ENCODE measurements at regions not wholly inside any gene's neighbourhood (a gene's known extent, or its start where the extent isn't known, plus 50 kb on each side); places are given as distances from the start of the nearest gene placed in this dataset.

DNA sequence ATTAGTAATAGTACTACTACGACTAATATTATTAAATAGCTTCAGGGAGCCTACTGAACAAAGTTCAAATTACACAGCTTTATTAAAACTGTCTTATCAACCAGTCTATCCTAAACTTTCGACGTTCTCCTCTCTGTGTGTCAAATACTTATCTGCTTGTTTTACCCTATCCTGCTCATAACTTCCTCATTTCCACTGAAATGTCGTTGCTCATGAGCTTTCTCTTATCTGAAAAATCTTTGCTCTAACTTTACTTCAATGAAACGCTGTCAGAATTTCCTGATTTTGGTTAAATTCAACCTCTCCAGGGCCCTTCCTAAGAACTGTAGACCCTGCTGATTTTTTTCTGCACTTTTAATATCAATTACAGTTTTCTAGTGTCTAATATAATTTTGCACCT, 1431.0 kb upstream of the WWC1 start:
- no peaks in the 10 kb centered on the region for H3K27me3 ChIP-seq (ENCODE audit: insufficient read depth, low read depth, low read length)
- H3K9me2 ChIP-seq (ENCODE audit: insufficient read depth, low read length), result no peaks in the 10 kb centered on the region
- H3K27ac ChIP-seq (ENCODE audit: low read length), result no peak overlapping the region
- no peaks in the 10 kb centered on the region for H4K20me1 ChIP-seq (ENCODE audit: insufficient read depth)
- no peaks in the 10 kb centered on the region for H3K9me3 ChIP-seq (ENCODE audit: low read length)
- H3K36me3 ChIP-seq (ENCODE audit: insufficient read depth, low read length), result no peaks in the 10 kb centered on the region
- H3K4me2 ChIP-seq (ENCODE audit: low read length), result no peak overlapping the region
- no peak overlapping the region for H3K9ac ChIP-seq (ENCODE audit: low read length)
- no peak overlapping the region for H3K4me3 ChIP-seq (ENCODE audit: low read length)
- no peaks in the 10 kb centered on the region for H3F3A ChIP-seq (ENCODE audit: insufficient read depth, low read length, poor library complexity, severe bottlenecking)
- H2AFZ ChIP-seq (ENCODE audit: low read depth, low read length), result no peak overlapping the region
- no peaks in the 10 kb centered on the region for H3K79me2 ChIP-seq (replicated peaks; ENCODE audit: insufficient read depth, low read length)
- no peak for TF ChIP-seq CTCF (IDR thresholded peaks at IDR 0.05; ENCODE audit: poor library complexity, severe bottlenecking)
- TF ChIP-seq POLR2AphosphoS5 (IDR thresholded peaks at IDR 0.05), result no peak
- no peak for TF ChIP-seq TAF1 (IDR thresholded peaks at IDR 0.05; ENCODE audit: low read depth)
- TF ChIP-seq SMC3 (conservative IDR thresholded peaks at IDR 0.05; ENCODE audit: poor library complexity), result no peak
- TF ChIP-seq EZH2 (IDR thresholded peaks at IDR 0.05; ENCODE audit: borderline replicate concordance, insufficient read depth, low read length, poor library complexity, severe bottlenecking), result no peak
- TF ChIP-seq MXI1 (conservative IDR thresholded peaks at IDR 0.05; ENCODE audit: poor library complexity, severe bottlenecking), result no peak
- TF ChIP-seq RAD21 (conservative IDR thresholded peaks at IDR 0.05), result no peak
- TF ChIP-seq REST (IDR thresholded peaks at IDR 0.05; ENCODE audit: borderline replicate concordance), result no peak
- TF ChIP-seq EP300 (conservative IDR thresholded peaks at IDR 0.05; ENCODE audit: poor library complexity, severe bottlenecking), result no peak

DNA sequence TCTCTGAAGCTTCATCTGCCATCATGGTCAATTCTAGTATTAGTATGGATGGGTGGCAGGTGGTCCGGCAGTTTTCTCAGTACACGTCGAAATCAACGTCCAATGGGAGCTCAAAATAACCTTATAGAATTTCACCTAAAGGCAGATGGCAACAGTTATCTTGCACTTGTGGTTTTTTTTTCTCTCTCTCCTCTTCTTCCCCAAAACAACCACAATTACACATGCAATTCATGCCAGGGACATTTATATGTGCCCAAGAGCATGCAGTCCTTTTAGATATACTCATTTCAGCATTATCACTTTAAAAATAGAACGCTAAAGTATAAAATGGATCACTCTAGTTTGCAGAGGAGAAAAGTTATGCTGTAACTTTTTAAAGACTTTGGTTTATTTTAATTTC, 1428.9 kb upstream of the WWC1 start:
- TF ChIP-seq EP300 (conservative IDR thresholded peaks at IDR 0.05; ENCODE audit: poor library complexity, severe bottlenecking) (no peak), REST (IDR thresholded peaks at IDR 0.05; ENCODE audit: borderline replicate concordance) (no peak), CTCF (IDR thresholded peaks at IDR 0.05; ENCODE audit: poor library complexity, severe bottlenecking) (no peak), EZH2 (IDR thresholded peaks at IDR 0.05; ENCODE audit: borderline replicate concordance, insufficient read depth, low read length, poor library complexity, severe bottlenecking) (no peak), MXI1 (conservative IDR thresholded peaks at IDR 0.05; ENCODE audit: poor library complexity, severe bottlenecking) (no peak), RAD21 (conservative IDR thresholded peaks at IDR 0.05) (no peak), TAF1 (IDR thresholded peaks at IDR 0.05; ENCODE audit: low read depth) (no peak)
- Histone ChIP-seq H3K4me2 (ENCODE audit: low read length) (no peak overlapping the region), H3K27ac (ENCODE audit: low read length) (no peak overlapping the region), H3K4me3 (ENCODE audit: low read length) (no peak overlapping the region), H3K9ac (ENCODE audit: low read length) (no peak overlapping the region), H3K27me3 (ENCODE audit: insufficient read depth, low read depth, low read length) (no peaks in the 10 kb centered on the region), H4K20me1 (ENCODE audit: insufficient read depth) (no peaks in the 10 kb centered on the region), H3K9me3 (ENCODE audit: low read length) (no peaks in the 10 kb centered on the region), H3K36me3 (ENCODE audit: insufficient read depth, low read length) (no peaks in the 10 kb centered on the region), H3F3A (ENCODE audit: insufficient read depth, low read length, poor library complexity, severe bottlenecking) (no peaks in the 10 kb centered on the region), H3K79me2 (replicated peaks; ENCODE audit: insufficient read depth, low read length) (no peaks in the 10 kb centered on the region), H3K9me2 (ENCODE audit: insufficient read depth, low read length) (no peaks in the 10 kb centered on the region), H2AFZ (ENCODE audit: low read depth, low read length) (no peak overlapping the region)
